GM12875 (cell line): ENCODE measurements at regions not wholly inside any gene's neighbourhood (a gene's known extent, or its start where the extent isn't known, plus 50 kb on each side); places are given as distances from the start of the nearest gene placed in this dataset.

Experiments
- H3K4me3 ChIP-seq: one replicate; pipeline ENCODE4 v1.5.1; 2011; ENCODE audit warnings: low read depth, low read length, control low read depth
- TF ChIP-seq, protein P1 (sequence below): IDR thresholded peaks from 2 replicates; pipeline ENCODE4 v1.5.1; 2011; ENCODE audit warnings: low read depth, mild to moderate bottlenecking, control low read depth, inconsistent platforms, low read length, moderate library complexity, borderline replicate concordance; ENCODE audit not compliant: insufficient read depth

DNA sequence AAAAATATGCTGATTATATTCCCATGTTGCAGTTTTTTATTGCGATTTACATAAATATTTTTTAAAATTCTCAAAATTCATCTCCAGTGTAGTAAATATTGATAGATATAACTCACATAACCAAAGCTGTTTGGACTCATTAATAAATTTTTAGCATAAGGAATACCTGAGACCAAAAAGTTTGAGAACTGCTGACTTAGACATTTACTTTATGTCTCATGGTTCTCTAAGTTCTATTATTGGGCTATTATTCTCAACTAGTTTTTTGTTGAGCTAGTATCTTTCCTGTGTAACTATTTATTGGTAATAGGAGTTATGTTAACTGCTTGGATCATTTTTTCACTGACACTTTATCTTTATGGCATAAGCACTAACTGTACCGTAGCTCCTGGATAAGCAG lies 1069.6 kb downstream of the ADGRL2 start:
- no peak overlapping the region for H3K4me3 ChIP-seq
- TF ChIP-seq, protein P1, sequence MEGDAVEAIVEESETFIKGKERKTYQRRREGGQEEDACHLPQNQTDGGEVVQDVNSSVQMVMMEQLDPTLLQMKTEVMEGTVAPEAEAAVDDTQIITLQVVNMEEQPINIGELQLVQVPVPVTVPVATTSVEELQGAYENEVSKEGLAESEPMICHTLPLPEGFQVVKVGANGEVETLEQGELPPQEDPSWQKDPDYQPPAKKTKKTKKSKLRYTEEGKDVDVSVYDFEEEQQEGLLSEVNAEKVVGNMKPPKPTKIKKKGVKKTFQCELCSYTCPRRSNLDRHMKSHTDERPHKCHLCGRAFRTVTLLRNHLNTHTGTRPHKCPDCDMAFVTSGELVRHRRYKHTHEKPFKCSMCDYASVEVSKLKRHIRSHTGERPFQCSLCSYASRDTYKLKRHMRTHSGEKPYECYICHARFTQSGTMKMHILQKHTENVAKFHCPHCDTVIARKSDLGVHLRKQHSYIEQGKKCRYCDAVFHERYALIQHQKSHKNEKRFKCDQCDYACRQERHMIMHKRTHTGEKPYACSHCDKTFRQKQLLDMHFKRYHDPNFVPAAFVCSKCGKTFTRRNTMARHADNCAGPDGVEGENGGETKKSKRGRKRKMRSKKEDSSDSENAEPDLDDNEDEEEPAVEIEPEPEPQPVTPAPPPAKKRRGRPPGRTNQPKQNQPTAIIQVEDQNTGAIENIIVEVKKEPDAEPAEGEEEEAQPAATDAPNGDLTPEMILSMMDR, result no peak

DNA sequence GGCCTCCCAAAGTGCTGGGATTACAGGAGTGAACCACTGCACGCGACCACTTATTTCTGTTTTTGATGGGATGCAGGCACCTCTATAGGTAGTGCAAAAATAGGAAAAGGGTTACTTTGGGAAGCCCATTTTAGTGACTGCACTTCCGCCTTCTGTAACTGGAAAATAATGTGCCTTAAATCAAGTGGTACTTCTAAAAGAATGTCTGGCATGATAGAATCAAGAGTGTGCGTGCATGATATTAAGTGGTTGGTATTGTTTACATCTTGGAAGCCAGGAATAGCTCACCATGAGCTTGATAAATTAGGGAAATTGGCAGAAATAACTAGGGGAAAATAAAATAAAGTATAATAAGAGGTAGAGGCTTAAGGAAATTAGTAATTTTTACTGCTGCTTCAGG lies 1067.0 kb downstream of the ADGRL2 start:
- TF ChIP-seq, protein P1, result no peak

DNA sequence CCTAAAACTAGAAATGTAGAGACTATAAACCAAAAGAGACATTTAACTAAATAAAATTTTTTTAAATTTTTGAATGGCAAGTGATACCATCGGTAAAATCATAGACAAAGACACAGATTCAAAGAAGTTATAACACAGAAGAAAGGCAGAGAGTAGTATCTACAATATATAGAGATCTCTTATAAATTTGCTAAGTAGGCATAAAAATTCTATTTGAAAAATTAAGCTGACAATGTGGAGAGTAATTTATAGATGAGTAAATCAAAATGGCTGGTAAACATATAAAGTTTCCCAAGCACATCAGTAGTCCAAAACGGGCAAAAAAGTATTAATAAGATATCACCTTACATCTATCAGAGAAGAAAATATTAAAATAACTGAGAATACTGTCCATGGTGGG lies 1061.0 kb downstream of the ADGRL2 start:
- TF ChIP-seq, protein P1, result no peak
- no peak overlapping the region for H3K4me3 ChIP-seq

More for the DNA sequence above, 1067.0 kb downstream of the ADGRL2 start:
- H3K4me3 ChIP-seq, result no peak overlapping the region

DNA sequence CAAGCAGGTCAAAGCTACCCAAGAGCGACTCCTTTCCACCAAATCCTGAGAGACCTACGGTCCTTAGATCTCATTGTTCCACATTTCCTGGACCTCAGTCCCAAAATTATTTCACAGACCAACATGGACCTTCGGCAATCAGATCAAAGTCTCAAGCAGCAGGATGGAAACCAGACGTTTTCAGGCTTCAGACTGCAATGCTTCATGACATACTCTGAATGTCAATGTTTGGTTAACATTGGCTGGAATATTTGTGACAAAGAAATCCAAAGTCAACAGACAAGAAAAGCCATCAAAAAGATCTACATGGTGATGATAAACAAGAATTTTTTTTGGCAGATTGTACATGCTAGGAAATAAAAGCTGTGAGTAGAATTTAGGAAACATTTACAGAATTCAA lies 1057.3 kb downstream of the ADGRL2 start:
- TF ChIP-seq, protein P1, result no peak
- H3K4me3 ChIP-seq, result no peak overlapping the region

DNA sequence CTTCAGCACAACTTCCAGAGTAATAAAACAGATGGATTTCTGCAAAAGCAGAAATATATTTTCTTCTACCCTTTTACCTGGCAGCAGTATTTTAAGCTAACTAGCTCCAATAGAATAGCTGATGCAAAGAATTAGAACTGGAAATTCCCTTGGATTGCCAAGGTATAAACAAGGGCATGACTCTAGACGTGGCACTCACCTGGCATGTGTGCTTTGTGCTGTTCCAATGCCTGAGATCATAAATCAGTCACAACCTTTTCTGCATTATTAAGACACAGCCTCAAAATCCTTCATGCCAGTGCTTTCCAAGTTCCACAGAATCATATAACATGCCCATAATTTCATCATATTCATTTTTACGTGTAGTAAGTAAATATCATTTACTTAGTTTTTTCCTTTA lies 1048.7 kb downstream of the ADGRL2 start:
- TF ChIP-seq, protein P1, result no peak
- no peak overlapping the region for H3K4me3 ChIP-seq

DNA sequence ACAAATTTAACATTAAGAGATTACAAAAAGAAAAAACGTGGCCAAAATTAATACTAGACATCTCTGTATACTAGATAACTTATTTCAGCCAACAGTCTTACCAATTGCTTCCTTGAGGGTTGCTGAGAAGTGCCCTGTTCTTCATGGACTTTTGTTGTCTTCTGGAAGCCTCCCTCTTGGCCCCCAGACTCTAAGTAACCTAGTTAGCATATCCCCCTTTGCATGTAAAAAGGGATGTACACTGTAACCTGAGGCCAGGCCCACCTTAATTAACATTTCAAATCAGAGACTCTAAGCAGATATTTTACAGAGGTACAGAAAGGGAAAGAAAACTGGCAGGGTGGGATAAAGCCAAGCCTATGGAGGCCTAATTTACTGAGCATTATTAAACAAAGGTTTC lies 1047.3 kb downstream of the ADGRL2 start:
- no peak overlapping the region for H3K4me3 ChIP-seq
- TF ChIP-seq, protein P1, result no peak

DNA sequence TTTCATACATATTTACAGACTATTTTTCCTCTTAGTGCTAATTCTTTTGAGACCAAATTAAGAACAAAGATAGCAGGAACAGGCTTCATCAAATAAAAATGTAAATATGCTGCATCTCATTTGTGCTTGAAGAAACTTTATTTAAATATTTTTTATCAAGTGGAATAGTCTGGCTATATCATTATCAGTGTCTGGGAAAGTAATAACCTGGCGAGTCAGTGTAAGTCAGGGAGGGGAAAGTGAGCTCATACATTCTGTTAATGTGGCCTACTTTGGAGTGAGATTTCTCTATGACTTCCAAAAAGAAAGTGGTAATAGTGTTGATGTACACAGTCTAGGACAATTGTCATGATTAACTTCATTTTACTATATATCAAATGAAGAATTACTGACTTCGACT lies 1045.1 kb downstream of the ADGRL2 start:
- TF ChIP-seq, protein P1, result no peak
- no peak overlapping the region for H3K4me3 ChIP-seq
